ENCODE measurements at regions not wholly inside any gene's neighbourhood (a gene's known extent, or its start where the extent isn't known, plus 50 kb on each side); places are given as distances from the start of the nearest gene placed in this dataset.

GRCh38 chr4:23945451-23946017, 55.7 kb upstream of the PPARGC1A start:
- DNase-seq (ENCODE audit: extremely low read depth in 1 of 4, low spot score in 3 of 4), result no peak
- Histone ChIP-seq H2AFZ (ENCODE audit: low read depth, low read length) (no peak overlapping the region), H3K9ac (ENCODE audit: insufficient read depth in 1 of 2, low read depth in 2 of 2, low read length in 2 of 2) (no peak overlapping the region), H3K9me1 (ENCODE audit: control insufficient read depth, insufficient read depth, low read length) (no peaks in the 10 kb centered on the region), H4K20me1 (replicated peaks; ENCODE audit: control insufficient read depth, insufficient read depth, low read length) (no peaks in the 10 kb centered on the region), H3K27me3 (ENCODE audit: control insufficient read depth in 2 of 2, insufficient read depth in 2 of 2, low read length in 2 of 2) (no peaks in the 10 kb centered on the region), H3K4me3 (no peak overlapping the region), H3K36me3 (ENCODE audit: control insufficient read depth, insufficient read depth, low read length) (no peaks in the 10 kb centered on the region), H3K4me2 (ENCODE audit: insufficient read depth, low read length) (no peak overlapping the region), H3K79me2 (ENCODE audit: control insufficient read depth, insufficient read depth, low read length) (no peaks in the 10 kb centered on the region), H3K9me3 (replicated peaks; ENCODE audit: control insufficient read depth, insufficient read depth, low read depth, low read length) (no peaks in the 10 kb centered on the region), H3K27ac (ENCODE audit: extremely low read depth, low read depth, low read length) (no peak overlapping the region), H3K4me1 (replicated peaks in 1 of 2; ENCODE audit: control insufficient read depth in 2 of 2, insufficient read depth in 2 of 2, low read length in 2 of 2) (no peaks in the 10 kb centered on the region)
- TF ChIP-seq NR1H2 (CRISPR knock-in tag; IDR thresholded peaks at IDR 0.05) (no peak), MCM2 (IDR thresholded peaks at IDR 0.05; ENCODE audit: low read depth) (no peak), FOSL1 (tag; conservative IDR thresholded peaks at IDR 0.05) (peak; percentile 75), ZNF644 (tag; IDR thresholded peaks at IDR 0.05; ENCODE audit: low read depth) (no peak), RFX7 (CRISPR knock-in tag; IDR thresholded peaks at IDR 0.05) (no peak), MEIS2 (IDR thresholded peaks at IDR 0.05; ENCODE audit: partially characterized antibody) (no peak), PRDM10 (IDR thresholded peaks at IDR 0.05; ENCODE audit: partially characterized antibody) (peak; percentile 65), ATF4 (CRISPR knock-in tag; IDR thresholded peaks at IDR 0.05) (no peak), HOXB6 (CRISPR knock-in tag; IDR thresholded peaks at IDR 0.05; ENCODE audit: borderline replicate concordance) (no peak), ATF3 (IDR thresholded peaks at IDR 0.05) (peak; percentile 27; the same call in 1 of the 2 replicates), ATF3 (CRISPR knock-in tag; conservative IDR thresholded peaks at IDR 0.05) (no peak), PTBP1 (IDR thresholded peaks at IDR 0.05; ENCODE audit: low read depth, low read length) (no peak), STAT5B (CRISPR knock-in tag; IDR thresholded peaks at IDR 0.05) (no peak), RFX5 (IDR thresholded peaks at IDR 0.05; ENCODE audit: low read depth, low read length) (no peak)
- BruUV-seq (replicated peaks), result no TSS peak
- in situ Hi-C loops (cut with MboI), result no loop called here
- intact Hi-C loops (cut with micrococcal nuclease), result no loop called here
- ChIA-PET POLR2A (no interaction called here), CTCF (ENCODE audit: low intra/inter-chr PET ratio) (no interaction called here)
- ATAC-seq, result no peak
- WGBS (ENCODE audit: insufficient coverage, low coverage, missing lambda C conversion rate), result 3% methylated on average over 6 of the region's 6 CpGs
- FAIRE-seq, result no peak
